Kasumi-1 (cell line): ENCODE measurements at regions not wholly inside any gene's neighbourhood (a gene's known extent, or its start where the extent isn't known, plus 50 kb on each side); places are given as distances from the start of the nearest gene placed in this dataset.

Source experiments
- DNase-seq, 2 experiments: peaks; one replicate each; lab custom pipeline; 2025; lab: John Stamatoyannopoulos, UW

- no peak for DNase-seq
Observed at GRCh38 chr1:218526198-218526580, 181.1 kb downstream of the TGFB2 start.

- no peak for DNase-seq
Observed at GRCh38 chr1:218527737-218528136, 182.6 kb downstream of the TGFB2 start.

GRCh38 chr1:218529646-218530300 lies 184.6 kb downstream of the TGFB2 start:
- DNase-seq = no peak

GRCh38 chr1:218531936-218532335 lies 186.8 kb downstream of the TGFB2 start:
- no peak for DNase-seq

GRCh38 chr1:218536296-218536986 lies 191.3 kb downstream of the TGFB2 start:
- DNase-seq = no peak

GRCh38 chr1:218537122-218537913 lies 192.2 kb downstream of the TGFB2 start:
- DNase-seq = no peak

- DNase-seq = no peak
Observed at GRCh38 chr1:218538341-218538740, 193.2 kb downstream of the TGFB2 start.

- DNase-seq = no peak
Observed at GRCh38 chr1:218546314-218546713, 201.2 kb downstream of the TGFB2 start.

DNA sequence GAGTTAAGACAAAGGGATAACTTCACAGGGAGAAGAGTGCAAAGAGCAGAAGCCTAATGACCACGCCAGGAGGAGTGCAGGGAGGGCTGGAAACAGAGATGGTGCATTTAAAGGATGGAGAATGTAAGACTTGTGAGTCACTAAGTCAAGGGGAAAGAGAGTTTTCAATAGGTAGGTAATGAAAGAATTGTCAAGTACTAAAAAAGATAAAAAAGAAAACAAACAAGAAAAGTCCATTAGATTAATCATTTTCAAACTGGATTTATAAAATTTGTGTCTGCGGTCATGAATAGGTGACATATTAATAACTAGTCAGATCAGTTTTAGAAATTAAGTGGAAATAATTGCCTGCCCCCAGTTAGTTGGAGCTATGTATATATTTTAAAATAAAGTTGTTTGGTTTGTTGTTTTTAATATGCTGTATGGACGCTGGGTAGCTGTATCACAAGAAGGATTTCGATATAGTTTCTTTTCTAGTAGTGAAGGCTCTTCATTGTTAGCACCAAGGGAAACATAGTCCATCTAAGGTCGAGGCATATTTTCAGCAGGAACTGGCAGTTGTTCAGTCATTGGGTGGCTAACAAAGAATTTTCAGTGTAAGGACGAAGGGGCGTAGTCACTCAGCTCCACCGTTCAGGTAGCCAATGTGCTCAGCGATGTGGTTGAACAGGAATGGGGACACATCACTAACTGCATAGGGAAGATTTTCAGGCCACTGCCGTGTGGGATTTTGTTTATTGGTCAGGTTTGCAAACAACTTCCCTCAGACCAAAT lies 203.0 kb downstream of the TGFB2 start:
- DNase-seq = no peak

DNA sequence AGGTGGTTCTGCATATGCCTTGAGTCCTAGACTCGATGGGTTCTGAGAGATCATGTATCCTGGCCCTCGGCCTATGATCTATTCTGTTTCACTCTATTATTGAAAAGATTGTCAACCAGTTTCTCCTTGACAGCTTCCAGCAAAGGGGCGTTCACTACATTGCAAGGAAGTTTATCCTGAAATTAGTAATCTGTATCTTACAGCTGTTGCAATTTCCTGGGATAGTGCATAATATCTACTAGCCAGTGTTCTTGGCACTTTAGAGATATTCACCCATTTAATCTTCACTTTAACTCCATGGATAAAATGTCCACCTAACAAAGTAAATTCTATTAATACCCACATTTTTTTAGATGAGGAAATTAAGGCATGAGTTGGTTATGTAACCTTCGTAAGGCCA lies 203.6 kb downstream of the TGFB2 start:
- DNase-seq = no peak

- DNase-seq = no peak
Observed at GRCh38 chr1:218553197-218553596, 208.1 kb downstream of the TGFB2 start.

GRCh38 chr1:218556016-218556415 lies 210.9 kb downstream of the TGFB2 start:
- no peak for DNase-seq

GRCh38 chr1:218557731-218558130 lies 212.6 kb downstream of the TGFB2 start:
- DNase-seq = no peak

DNA sequence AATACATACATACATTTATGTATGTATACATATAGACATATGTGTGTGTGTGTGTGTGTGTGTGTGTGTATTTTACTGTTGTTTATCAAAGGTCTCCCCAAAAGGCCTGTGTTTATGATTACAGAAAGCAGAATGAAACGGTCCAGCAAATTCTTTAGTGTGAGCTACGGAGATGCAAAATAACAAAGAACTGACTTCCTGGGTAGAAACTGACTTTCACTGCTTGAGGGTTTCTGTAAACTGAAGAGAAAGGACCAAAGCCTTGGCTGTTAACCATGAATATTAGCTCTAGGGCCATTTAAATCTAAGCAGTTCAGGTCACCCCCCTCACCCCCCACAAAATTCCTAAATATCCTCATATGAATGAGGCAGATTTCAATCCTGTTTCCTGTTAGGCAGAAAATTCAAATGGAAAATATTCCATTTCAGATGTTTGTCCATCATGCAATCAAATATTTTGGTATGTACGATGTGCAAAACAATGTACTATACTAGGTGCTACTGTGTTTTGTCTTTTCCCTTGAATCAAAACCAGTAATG lies 213.2 kb downstream of the TGFB2 start:
- DNase-seq = no peak

DNA sequence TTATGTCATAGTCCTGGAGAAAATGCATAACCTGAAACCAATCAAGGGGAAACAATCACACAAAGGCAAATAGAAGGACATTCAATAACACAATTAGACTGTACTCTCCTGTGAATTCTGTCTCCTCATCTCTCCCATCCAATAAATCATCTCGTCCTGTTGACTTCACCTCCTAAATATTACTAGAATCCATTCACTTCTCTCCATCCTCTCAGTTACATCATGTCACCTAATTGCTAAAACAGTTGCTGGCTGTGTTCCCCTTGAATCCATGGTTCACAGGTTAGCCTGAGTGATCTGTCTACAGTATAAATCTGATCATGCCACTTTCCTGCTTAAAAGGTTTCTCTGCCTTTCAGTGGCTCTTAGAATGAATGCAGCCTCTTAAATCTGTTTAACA lies 220.2 kb downstream of the TGFB2 start:
- DNase-seq = no peak

DNA sequence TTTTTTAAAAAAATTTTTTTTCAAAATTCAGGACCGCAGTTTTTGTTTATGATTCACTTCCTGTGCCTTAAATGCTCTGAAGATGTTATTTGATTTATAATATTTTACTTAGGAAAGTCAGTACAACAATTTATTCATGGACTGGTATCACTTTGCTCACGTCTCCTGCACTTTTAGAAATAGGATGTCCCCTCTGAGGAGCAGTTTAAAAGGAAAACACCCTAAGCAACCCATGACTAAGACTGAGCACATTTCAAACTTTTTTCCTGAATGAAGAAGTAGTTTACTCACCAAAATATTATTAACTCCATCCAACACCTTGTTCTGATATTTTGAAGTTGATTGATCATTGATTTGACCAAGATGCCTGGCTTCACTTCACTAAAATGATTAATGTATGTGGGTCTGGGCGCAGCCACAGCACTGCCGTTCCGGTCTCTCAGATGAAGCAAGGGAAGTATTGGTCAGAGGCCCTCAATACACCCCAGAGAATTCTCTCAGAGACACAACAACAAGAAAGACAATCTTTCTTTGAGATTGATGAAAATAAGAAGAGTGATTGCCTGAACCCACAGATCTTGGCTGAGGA lies 223.9 kb downstream of the TGFB2 start:
- DNase-seq = no peak

GRCh38 chr1:218570456-218570855 lies 225.3 kb downstream of the TGFB2 start:
- DNase-seq = no peak

DNA sequence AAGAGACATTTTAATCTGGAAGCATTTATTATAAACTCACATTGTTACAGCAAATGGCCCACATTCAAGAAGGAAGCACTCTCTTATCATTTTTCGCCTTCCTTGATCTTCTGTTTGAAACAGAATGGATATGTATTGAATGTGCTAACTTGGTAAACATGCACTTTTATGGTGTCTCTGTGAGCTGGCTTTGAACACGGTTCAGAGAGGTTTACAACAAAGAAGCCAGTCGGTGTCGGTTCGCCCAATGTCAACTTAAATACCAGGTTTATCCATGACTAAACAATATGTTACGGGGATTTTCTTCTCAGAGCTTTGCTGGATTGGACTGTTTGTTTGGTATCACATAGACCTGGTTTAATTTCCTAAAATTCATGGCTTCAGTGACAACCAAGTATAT lies 226.4 kb downstream of the TGFB2 start:
- no peak for DNase-seq

DNA sequence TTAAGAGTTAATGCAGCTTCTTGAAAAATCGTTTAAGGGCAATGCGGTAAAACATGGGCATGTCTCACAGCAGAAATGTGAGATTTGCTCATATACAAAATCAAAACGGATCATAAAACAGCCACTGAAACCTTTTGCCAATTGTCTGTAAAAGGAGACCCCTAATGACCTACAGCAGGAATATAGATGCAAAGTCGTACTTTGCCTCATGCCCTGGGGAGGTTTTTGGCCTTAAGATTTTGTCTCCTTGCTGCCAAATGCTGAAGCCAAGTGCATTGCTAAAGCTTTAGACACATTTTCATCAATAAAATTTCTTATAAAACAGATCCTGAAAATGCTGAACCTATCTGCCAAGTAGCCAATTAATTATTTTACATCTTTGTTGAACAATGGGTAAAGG lies 226.9 kb downstream of the TGFB2 start:
- no peak for DNase-seq

DNA sequence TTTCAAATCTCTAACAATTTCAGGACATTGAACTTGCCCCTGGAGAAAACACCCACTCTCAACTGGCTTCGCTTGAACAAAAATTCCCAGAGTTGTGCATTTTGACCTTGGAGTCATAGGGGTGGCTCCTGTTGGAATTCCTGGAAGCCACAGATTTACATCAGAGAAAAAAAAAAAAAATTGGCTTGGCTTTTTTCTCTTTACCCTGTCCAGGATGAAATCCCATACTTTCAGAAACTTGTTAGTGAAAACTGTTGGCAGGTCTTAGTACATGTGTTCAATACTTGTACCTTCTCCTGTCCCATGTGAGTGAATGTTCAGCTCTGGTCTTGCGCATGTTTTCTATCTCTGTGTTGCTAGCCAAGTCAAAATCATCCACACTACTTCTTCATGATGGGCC lies 228.8 kb downstream of the TGFB2 start:
- DNase-seq = no peak

GRCh38 chr1:218575079-218575478 lies 229.9 kb downstream of the TGFB2 start:
- DNase-seq = no peak

DNA sequence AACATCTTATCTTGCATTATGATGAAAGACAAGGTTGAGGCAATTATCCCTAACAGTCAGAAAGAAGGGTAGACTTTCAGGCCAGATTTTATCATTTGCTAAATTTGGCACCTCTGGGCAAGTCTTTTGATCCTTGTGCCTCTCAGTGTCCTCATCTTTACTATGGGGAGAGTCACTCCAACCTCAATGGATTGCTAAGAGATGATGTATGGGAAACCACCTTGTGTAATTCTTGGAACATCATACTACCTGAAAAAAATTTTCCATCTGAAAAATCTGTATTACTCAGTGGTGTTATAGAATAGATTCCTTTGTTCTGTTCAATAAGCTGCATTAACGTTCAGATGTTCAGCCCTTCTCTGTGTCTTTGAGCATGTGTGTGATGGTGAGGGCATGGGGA lies 230.7 kb downstream of the TGFB2 start:
- no peak for DNase-seq
